Lung microvascular endothelial cell (primary cell): ENCODE measurements at regions not wholly inside any gene's neighbourhood (a gene's known extent, or its start where the extent isn't known, plus 50 kb on each side); places are given as distances from the start of the nearest gene placed in this dataset.
"Not testable (repeated sequence)": the region's sequence is repeated elsewhere in the genome, so short reads cannot be mapped to it uniquely, and the experiment has no call there.

Experiments
- DNase-seq, 2 donors: peaks; one replicate each; pipeline versions ENCODE4 v3.0.0 to v3.0.0-alpha.2; 2010; ENCODE audit warnings: low read depth in 2 of 2

GRCh38 chr6:153984811-153985210, 54.2 kb upstream of the OPRM1 start:
- no peak for DNase-seq

- no peak for DNase-seq
Observed at GRCh38 chr6:153980171-153980570, 58.9 kb upstream of the OPRM1 start.

GRCh38 chr6:153978911-153979548, 60.0 kb upstream of the OPRM1 start:
- DNase-seq, result not testable (repeated sequence)

GRCh38 chr6:153976921-153977693, 61.9 kb upstream of the OPRM1 start:
- DNase-seq, result no peak

GRCh38 chr6:153966001-153966400, 73.0 kb upstream of the OPRM1 start:
- DNase-seq, result no peak

- no peak for DNase-seq
Observed at GRCh38 chr6:153963352-153963751, 75.7 kb upstream of the OPRM1 start.

- no peak for DNase-seq
Observed at GRCh38 chr6:153962555-153962954, 76.5 kb upstream of the OPRM1 start.

GRCh38 chr6:153960741-153961140, 78.3 kb upstream of the OPRM1 start:
- DNase-seq, result no peak

- no peak for DNase-seq
Observed at GRCh38 chr6:153960281-153960680, 78.8 kb upstream of the OPRM1 start.

- no peak for DNase-seq
Observed at GRCh38 chr6:153959276-153959675, 79.8 kb upstream of the OPRM1 start.

- no peak for DNase-seq
Observed at GRCh38 chr6:153958860-153959259, 80.2 kb upstream of the OPRM1 start.

GRCh38 chr6:153957394-153957793, 81.6 kb upstream of the OPRM1 start:
- DNase-seq, result no peak

- DNase-seq, result no peak
Observed at GRCh38 chr6:153956808-153957207, 82.2 kb upstream of the OPRM1 start.

- DNase-seq, result no peak
Observed at GRCh38 chr6:153949616-153950015, 89.4 kb upstream of the OPRM1 start.

GRCh38 chr6:153947808-153948447, 91.1 kb upstream of the OPRM1 start:
- DNase-seq, result peak in 1 of 2 donors; percentile 22

- DNase-seq, result no peak
Observed at GRCh38 chr6:153944201-153944600, 94.8 kb upstream of the OPRM1 start.

- DNase-seq, result no peak
Observed at GRCh38 chr6:153942361-153942760, 96.7 kb upstream of the OPRM1 start.

- no peak for DNase-seq
Observed at GRCh38 chr6:153941768-153942167, 97.3 kb upstream of the OPRM1 start.

- DNase-seq, result no peak
Observed at GRCh38 chr6:153938876-153939275, 100.2 kb upstream of the OPRM1 start.

GRCh38 chr6:153931431-153931830, 107.6 kb upstream of the OPRM1 start:
- no peak for DNase-seq

- DNase-seq, result no peak
Observed at GRCh38 chr6:153927867-153928266, 111.2 kb upstream of the OPRM1 start.

GRCh38 chr6:153898360-153899059, 140.5 kb upstream of the OPRM1 start:
- peak in 1 of 2 donors; percentile 0 for DNase-seq
